GM12878 (cell line): ENCODE measurements at regions not wholly inside any gene's neighbourhood (a gene's known extent, or its start where the extent isn't known, plus 50 kb on each side); places are given as distances from the start of the nearest gene placed in this dataset.
"Not testable (repeated sequence)": the region's sequence is repeated elsewhere in the genome, so short reads cannot be mapped to it uniquely, and the experiment has no call there.

ENCODE experiments used
- ATAC-seq: fragments of 200-7000 bp; cut with Tn5 transposase; 3 replicates; pipeline ENCODE4 v1.9.1; 2020; ENCODE audit warnings: mild to moderate bottlenecking, moderate library complexity
- BruUV-seq: library from RNA; stranded (reverse); fragments of 400-500 nt; replicated peaks from 2 replicates; lab custom pipeline; 2021; lab: Mats Ljungman, UMichigan
- CTCF ChIA-PET: fragments of 300-600 bp; sonication (Branson Sonifier 250); formaldehyde crosslinking; extraction: SDS; loops from one replicate; lab custom pipeline; 2021; ENCODE audit warnings: inconsistent platforms; lab: Yijun Ruan, JAX
- POLR2A ChIA-PET: fragments of 350-600 bp; formaldehyde crosslinking; extraction: SDS; loops from one replicate; lab custom pipeline; 2021; ENCODE audit warnings: inconsistent platforms; lab: Charles Lee
- RAD21 ChIA-PET: fragments of 300-600 bp; sonication (Branson Sonifier 250); formaldehyde crosslinking; loops from one replicate; lab custom pipeline; 2023; ENCODE audit warnings: antibody characterized with exemption; ENCODE audit not compliant: unreplicated experiment; lab: Charles Lee
- SMC1A ChIA-PET: fragments of 300-600 bp; sonication (Branson Sonifier 250); formaldehyde crosslinking; loops from one replicate; lab custom pipeline; 2023; ENCODE audit not compliant: unreplicated experiment, uncharacterized antibody; lab: Charles Lee
- DNase-seq: peaks from one replicate; pipeline ENCODE4 v3.0.0-alpha.2; 2011; ENCODE audit warnings: low read depth, low spot score
- FAIRE-seq: peaks from 3 replicates; lab custom pipeline; 2011; peaks lifted over from hg19 to GRCh38; lab: Jason Lieb, UNC
- H2AFZ ChIP-seq: 2 replicates; pipeline ENCODE4 v1.6.0; 2011; ENCODE audit warnings: low read depth, low read length, control low read depth; ENCODE audit not compliant: control insufficient read depth
- H3K27ac ChIP-seq: 2 replicates; pipeline ENCODE4 v1.5.1; 2011; ENCODE audit warnings: control low read depth; ENCODE audit not compliant: control insufficient read depth, insufficient read depth
- H3K27me3 ChIP-seq, 2 experiments: replicated peaks in 1 of 2; 2 replicates each; pipeline versions ENCODE4 v1.6.0 to v1.6.1; 2011; ENCODE audit warnings: low read length in 1 of 2; ENCODE audit not compliant: control insufficient read depth in 2 of 2, insufficient read depth in 2 of 2
- H3K36me3 ChIP-seq, 2 experiments: 2 replicates each; pipeline ENCODE4 v1.5.1; 2011; ENCODE audit warnings: low read length in 1 of 2; ENCODE audit not compliant: control insufficient read depth in 2 of 2, insufficient read depth in 2 of 2
- H3K4me1 ChIP-seq: 2 replicates; pipeline ENCODE4 v1.6.1; 2011; ENCODE audit warnings: mild to moderate bottlenecking, low read length, moderate library complexity, mixed read lengths; ENCODE audit not compliant: control insufficient read depth, insufficient read depth
- H3K4me2 ChIP-seq: 2 replicates; pipeline ENCODE4 v1.6.0; 2011; ENCODE audit warnings: control low read depth; ENCODE audit not compliant: control insufficient read depth, insufficient read depth
- H3K4me3 ChIP-seq: fragments of 200-600 bp; sonication (generic); 2 replicates; pipeline ENCODE4 v1.5.1; 2016
- H3K79me2 ChIP-seq: 2 replicates; pipeline ENCODE4 v1.6.0; 2011; ENCODE audit warnings: low read length; ENCODE audit not compliant: control insufficient read depth, insufficient read depth
- H3K9ac ChIP-seq: 2 replicates; pipeline ENCODE4 v1.8.0; 2011; ENCODE audit warnings: low read length, control low read depth, mixed read lengths; ENCODE audit not compliant: control insufficient read depth, insufficient read depth
- H3K9me3 ChIP-seq: replicated peaks from 3 replicates; pipeline ENCODE4 v1.5.1; 2011; ENCODE audit warnings: mild to moderate bottlenecking, low read length; ENCODE audit not compliant: control insufficient read depth, insufficient read depth
- H4K20me1 ChIP-seq: 2 replicates; pipeline ENCODE4 v1.6.0; 2011; ENCODE audit not compliant: control insufficient read depth, insufficient read depth
- CHD1 ChIP-seq: IDR thresholded peaks from 2 replicates; pipeline ENCODE4 v1.6.1; 2012; ENCODE audit warnings: low read depth, low read length, improper control_type of control experiment
- GATAD2B ChIP-seq: fragments of 450-650 bp; conservative IDR thresholded peaks from 2 replicates; pipeline ENCODE4 v1.6.1; 2017; ENCODE audit warnings: low read depth, mild to moderate bottlenecking, moderate library complexity
- TCF12 ChIP-seq: IDR thresholded peaks from 2 replicates; pipeline ENCODE4 v1.6.1; 2011; ENCODE audit warnings: low read depth, mild to moderate bottlenecking, low read length
- WGBS: methylation state at CpG from one replicate; pipeline ENCODE4 v1.1.6; 2016; ENCODE audit warnings: low lambda C conversion rate; ENCODE audit not compliant: insufficient replicate concordance, insufficient coverage; ENCODE audit errors: missing lambda C conversion rate; 5-methylcytosine and 5-hydroxymethylcytosine counted together
- in situ Hi-C: fragments of 300-500 bp; cut with MboI; formaldehyde crosslinking; loops from 9 replicates; pipeline ENCODE4 v1.14.3; 2018; ENCODE audit warnings: mixed read lengths
- intact Hi-C: fragments of 100-400 bp; cut with micrococcal nuclease; formaldehyde crosslinking; loops from one replicate; pipeline ENCODE4 v1.14.2; 2022; ENCODE audit not compliant: unreplicated experiment

- H3K9me3 ChIP-seq, H3K27ac ChIP-seq, RAD21 ChIA-PET, H3K79me2 ChIP-seq, H4K20me1 ChIP-seq, H3K36me3 ChIP-seq, ATAC-seq, H2AFZ ChIP-seq, H3K4me1 ChIP-seq, DNase-seq, in situ Hi-C loops, H3K4me2 ChIP-seq, H3K9ac ChIP-seq, BruUV-seq, H3K27me3 ChIP-seq, intact Hi-C loops, SMC1A ChIA-PET, POLR2A ChIA-PET, H3K4me3 ChIP-seq: not testable (repeated sequence)
- CTCF ChIA-PET = interaction anchor here (0.6 kb wide), 1 partner anchor 1944 kb away, joined by 4 read pairs; no protein-coding TSS in a partner anchor
- WGBS = 32% methylated on average over 2 of the region's 2 CpGs
- FAIRE-seq = peak; percentile 54
These were observed 140.9 kb upstream of the GOLGA6L4 start for GRCh38 chr15:84094720-84095119.

DNA sequence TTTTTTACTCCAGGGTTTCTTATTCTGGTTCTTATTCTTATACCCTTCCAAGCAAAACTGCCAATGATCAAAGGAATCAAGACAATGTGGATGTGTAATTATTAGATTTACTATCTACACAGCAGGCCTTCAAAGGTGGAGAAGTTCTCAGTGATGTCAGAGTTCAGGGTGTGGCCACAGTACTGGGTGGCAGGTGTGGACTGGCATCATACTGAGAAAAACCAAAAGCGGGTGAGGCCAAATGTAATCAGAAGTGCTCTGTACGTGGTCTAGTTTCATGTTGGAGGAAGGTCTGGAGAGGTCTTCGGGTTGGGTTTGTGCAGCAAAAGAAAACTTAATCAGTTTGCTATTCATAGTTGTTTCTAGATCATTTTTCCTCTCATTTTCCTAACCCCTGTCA is 138.5 kb upstream of the GOLGA6L4 start:
- H3K27me3 ChIP-seq, H3K4me2 ChIP-seq, H3K9me3 ChIP-seq, RAD21 ChIA-PET, H3K79me2 ChIP-seq, H3K4me1 ChIP-seq, H2AFZ ChIP-seq, H4K20me1 ChIP-seq, H3K27ac ChIP-seq, H3K36me3 ChIP-seq, SMC1A ChIA-PET, POLR2A ChIA-PET, intact Hi-C loops, BruUV-seq, H3K9ac ChIP-seq, DNase-seq, CTCF ChIA-PET, H3K4me3 ChIP-seq, in situ Hi-C loops, FAIRE-seq: not testable (repeated sequence)
- 3% methylated on average over 3 of the region's 3 CpGs for WGBS
- peak; percentile 76 for ATAC-seq

GRCh38 chr15:84098604-84099003 is 137.0 kb upstream of the GOLGA6L4 start:
- H3K27me3 ChIP-seq = no peaks in the 10 kb centered on the region
- H3K79me2 ChIP-seq = no peaks in the 10 kb centered on the region
- intact Hi-C loops (no loop called here), in situ Hi-C loops (no loop called here)
- FAIRE-seq = no peak
- no peaks in the 10 kb centered on the region for H4K20me1 ChIP-seq
- CTCF ChIA-PET = no interaction called here
- peaks cover 8% of the 10 kb centered on the region for H3K4me1 ChIP-seq
- no peak overlapping the region for H2AFZ ChIP-seq
- H3K27ac ChIP-seq = no peak overlapping the region
- TF ChIP-seq TCF12 = no peak
- no peak for TF ChIP-seq GATAD2B
- no peak for TF ChIP-seq CHD1
- no peak for ATAC-seq
- BruUV-seq = no TSS peak
- no peaks in the 10 kb centered on the region for H3K9me3 ChIP-seq
- H3K36me3 ChIP-seq = no peaks in the 10 kb centered on the region
- SMC1A ChIA-PET = no interaction called here
- RAD21 ChIA-PET = no interaction called here
- no peak overlapping the region for H3K4me3 ChIP-seq
- H3K9ac ChIP-seq = no peak overlapping the region
- DNase-seq = no peak
- no peak overlapping the region for H3K4me2 ChIP-seq
- POLR2A ChIA-PET = no interaction called here
